ENCODE measurements at regions not wholly inside any gene's neighbourhood (a gene's known extent, or its start where the extent isn't known, plus 50 kb on each side); places are given as distances from the start of the nearest gene placed in this dataset.

GRCh38 chr2:156958374-156958773 lies 299.1 kb upstream of the GALNT5 start:
- H4K20me1 ChIP-seq (ENCODE audit: control insufficient read depth, extremely low read depth, insufficient read depth, low read length): no peaks in the 10 kb centered on the region
- H3K79me2 ChIP-seq (ENCODE audit: control insufficient read depth, insufficient read depth, low read length): no peaks in the 10 kb centered on the region
- no peaks in the 10 kb centered on the region for H3K9me3 ChIP-seq (ENCODE audit: control insufficient read depth, insufficient read depth, low read depth, low read length)
- no peak overlapping the region for H3K4me2 ChIP-seq (ENCODE audit: extremely low read depth, insufficient read depth, low read length)
- no peak for DNase-seq (ENCODE audit: low read depth in 2 of 2)
- no peaks in the 10 kb centered on the region for H3K4me1 ChIP-seq (ENCODE audit: control insufficient read depth, extremely low read depth, insufficient read depth, low read length)
- H3K27ac ChIP-seq (ENCODE audit: insufficient read depth, low read length): no peak overlapping the region
- no peaks in the 10 kb centered on the region for H3K36me3 ChIP-seq (ENCODE audit: control insufficient read depth, insufficient read depth, low read length)
- no peak overlapping the region for H3K4me3 ChIP-seq (replicated peaks in 1 of 4; ENCODE audit: control extremely low read depth in 1 of 4, insufficient read depth in 1 of 4, low read depth in 3 of 4, low read length in 4 of 4)
- TF ChIP-seq EZH2 (IDR thresholded peaks at IDR 0.05; ENCODE audit: low read length, missing control alignments): no peak
- TF ChIP-seq CTCF (conservative IDR thresholded peaks at IDR 0.05 in 1 of 2, IDR thresholded peaks at IDR 0.05 in 1 of 2; ENCODE audit: low read depth in 1 of 2, low read length in 2 of 2): no peak
- no peak overlapping the region for H3K9ac ChIP-seq (ENCODE audit: insufficient read depth, low read length)
- H3K27me3 ChIP-seq (ENCODE audit: control insufficient read depth, insufficient read depth, low read length): no peaks in the 10 kb centered on the region
- no peak overlapping the region for H2AFZ ChIP-seq (ENCODE audit: low read length)

GRCh38 chr2:156959481-156959880 lies 298.0 kb upstream of the GALNT5 start:
- no peaks in the 10 kb centered on the region for H3K36me3 ChIP-seq (ENCODE audit: control insufficient read depth, insufficient read depth, low read length)
- no peak overlapping the region for H3K9ac ChIP-seq (ENCODE audit: insufficient read depth, low read length)
- H3K27me3 ChIP-seq (ENCODE audit: control insufficient read depth, insufficient read depth, low read length): no peaks in the 10 kb centered on the region
- H3K79me2 ChIP-seq (ENCODE audit: control insufficient read depth, insufficient read depth, low read length): no peaks in the 10 kb centered on the region
- TF ChIP-seq CTCF (conservative IDR thresholded peaks at IDR 0.05 in 1 of 2, IDR thresholded peaks at IDR 0.05 in 1 of 2; ENCODE audit: low read depth in 1 of 2, low read length in 2 of 2) (no peak), EZH2 (IDR thresholded peaks at IDR 0.05; ENCODE audit: low read length, missing control alignments) (no peak)
- DNase-seq (ENCODE audit: low read depth in 2 of 2): no peak
- H3K4me3 ChIP-seq (replicated peaks in 1 of 4; ENCODE audit: control extremely low read depth in 1 of 4, insufficient read depth in 1 of 4, low read depth in 3 of 4, low read length in 4 of 4): no peak overlapping the region
- H3K9me3 ChIP-seq (ENCODE audit: control insufficient read depth, insufficient read depth, low read depth, low read length): no peaks in the 10 kb centered on the region
- no peaks in the 10 kb centered on the region for H4K20me1 ChIP-seq (ENCODE audit: control insufficient read depth, extremely low read depth, insufficient read depth, low read length)
- H3K4me2 ChIP-seq (ENCODE audit: extremely low read depth, insufficient read depth, low read length): no peak overlapping the region
- no peak overlapping the region for H2AFZ ChIP-seq (ENCODE audit: low read length)
- no peak overlapping the region for H3K27ac ChIP-seq (ENCODE audit: insufficient read depth, low read length)
- no peaks in the 10 kb centered on the region for H3K4me1 ChIP-seq (ENCODE audit: control insufficient read depth, extremely low read depth, insufficient read depth, low read length)

GRCh38 chr2:156982615-156983014 lies 274.9 kb upstream of the GALNT5 start:
- Histone ChIP-seq H3K27ac (ENCODE audit: insufficient read depth, low read length) (no peak overlapping the region), H3K4me1 (ENCODE audit: control insufficient read depth, extremely low read depth, insufficient read depth, low read length) (no peaks in the 10 kb centered on the region), H3K9ac (ENCODE audit: insufficient read depth, low read length) (no peak overlapping the region), H3K4me3 (replicated peaks in 1 of 4; ENCODE audit: control extremely low read depth in 1 of 4, insufficient read depth in 1 of 4, low read depth in 3 of 4, low read length in 4 of 4) (no peak overlapping the region), H3K36me3 (ENCODE audit: control insufficient read depth, insufficient read depth, low read length) (no peaks in the 10 kb centered on the region), H4K20me1 (ENCODE audit: control insufficient read depth, extremely low read depth, insufficient read depth, low read length) (no peaks in the 10 kb centered on the region), H3K9me3 (ENCODE audit: control insufficient read depth, insufficient read depth, low read depth, low read length) (no peaks in the 10 kb centered on the region), H2AFZ (ENCODE audit: low read length) (no peak overlapping the region), H3K79me2 (ENCODE audit: control insufficient read depth, insufficient read depth, low read length) (no peaks in the 10 kb centered on the region), H3K4me2 (ENCODE audit: extremely low read depth, insufficient read depth, low read length) (no peak overlapping the region), H3K27me3 (ENCODE audit: control insufficient read depth, insufficient read depth, low read length) (no peaks in the 10 kb centered on the region)
- TF ChIP-seq CTCF (conservative IDR thresholded peaks at IDR 0.05 in 1 of 2, IDR thresholded peaks at IDR 0.05 in 1 of 2; ENCODE audit: low read depth in 1 of 2, low read length in 2 of 2) (no peak), EZH2 (IDR thresholded peaks at IDR 0.05; ENCODE audit: low read length, missing control alignments) (no peak)
- no peak for DNase-seq (ENCODE audit: low read depth in 2 of 2)

Data from fibroblast of lung (primary cell).